Endothelial cell (in vitro differentiated cells): ENCODE measurements at regions not wholly inside any gene's neighbourhood (a gene's known extent, or its start where the extent isn't known, plus 50 kb on each side); places are given as distances from the start of the nearest gene placed in this dataset.

Experiments
- DNase-seq: peaks from one replicate; pipeline ENCODE4 v3.0.0; 2021; ENCODE audit warnings: low spot score
- H3K27ac Mint-ChIP-seq: one replicate; pipeline ENCODE4 v1.8.0; 2021; ENCODE audit warnings: mixed read lengths, inconsistent platforms; ENCODE audit not compliant: unreplicated experiment
- H3K27me3 Mint-ChIP-seq: one replicate; pipeline ENCODE4 v1.8.0; 2021; ENCODE audit warnings: mild to moderate bottlenecking, moderate library complexity, mixed read lengths, inconsistent platforms; ENCODE audit not compliant: unreplicated experiment
- H3K36me3 Mint-ChIP-seq: one replicate; pipeline ENCODE4 v1.8.0; 2021; ENCODE audit warnings: mild to moderate bottlenecking, low read depth, mixed read lengths, inconsistent platforms; ENCODE audit not compliant: unreplicated experiment
- H3K4me1 Mint-ChIP-seq: one replicate; pipeline ENCODE4 v1.8.0; 2021; ENCODE audit warnings: mild to moderate bottlenecking, mixed read lengths, inconsistent platforms; ENCODE audit not compliant: unreplicated experiment
- H3K4me3 Mint-ChIP-seq: one replicate; pipeline ENCODE4 v1.8.0; 2021; ENCODE audit warnings: mild to moderate bottlenecking, mixed read lengths, inconsistent platforms; ENCODE audit not compliant: unreplicated experiment
- H3K9me3 Mint-ChIP-seq: one replicate; pipeline ENCODE4 v1.8.0; 2021; ENCODE audit warnings: mixed read lengths, inconsistent platforms; ENCODE audit not compliant: unreplicated experiment
- TF ChIP-seq, protein P1 (sequence below): fragments of 200-600 bp; sonication (generic); IDR thresholded peaks from one replicate; pipeline ENCODE4 v1.5.0; 2021; ENCODE audit warnings: antibody characterized with exemption; ENCODE audit not compliant: unreplicated experiment

- H3K27me3 Mint-ChIP-seq: no peaks in the 10 kb centered on the region
- no peak overlapping the region for H3K27ac Mint-ChIP-seq
- no peaks in the 10 kb centered on the region for H3K36me3 Mint-ChIP-seq
- H3K9me3 Mint-ChIP-seq: no peaks in the 10 kb centered on the region
- no peaks in the 10 kb centered on the region for H3K4me1 Mint-ChIP-seq
- H3K4me3 Mint-ChIP-seq: no peak overlapping the region
- DNase-seq: no peak
- TF ChIP-seq, protein P1, sequence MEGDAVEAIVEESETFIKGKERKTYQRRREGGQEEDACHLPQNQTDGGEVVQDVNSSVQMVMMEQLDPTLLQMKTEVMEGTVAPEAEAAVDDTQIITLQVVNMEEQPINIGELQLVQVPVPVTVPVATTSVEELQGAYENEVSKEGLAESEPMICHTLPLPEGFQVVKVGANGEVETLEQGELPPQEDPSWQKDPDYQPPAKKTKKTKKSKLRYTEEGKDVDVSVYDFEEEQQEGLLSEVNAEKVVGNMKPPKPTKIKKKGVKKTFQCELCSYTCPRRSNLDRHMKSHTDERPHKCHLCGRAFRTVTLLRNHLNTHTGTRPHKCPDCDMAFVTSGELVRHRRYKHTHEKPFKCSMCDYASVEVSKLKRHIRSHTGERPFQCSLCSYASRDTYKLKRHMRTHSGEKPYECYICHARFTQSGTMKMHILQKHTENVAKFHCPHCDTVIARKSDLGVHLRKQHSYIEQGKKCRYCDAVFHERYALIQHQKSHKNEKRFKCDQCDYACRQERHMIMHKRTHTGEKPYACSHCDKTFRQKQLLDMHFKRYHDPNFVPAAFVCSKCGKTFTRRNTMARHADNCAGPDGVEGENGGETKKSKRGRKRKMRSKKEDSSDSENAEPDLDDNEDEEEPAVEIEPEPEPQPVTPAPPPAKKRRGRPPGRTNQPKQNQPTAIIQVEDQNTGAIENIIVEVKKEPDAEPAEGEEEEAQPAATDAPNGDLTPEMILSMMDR: no peak
Observed at GRCh38 chr5:155886311-155887031, 440.5 kb upstream of the SGCD start.

GRCh38 chr5:155895484-155895883, 431.5 kb upstream of the SGCD start:
- TF ChIP-seq, protein P1: no peak
- H3K9me3 Mint-ChIP-seq: no peaks in the 10 kb centered on the region
- no peaks in the 10 kb centered on the region for H3K36me3 Mint-ChIP-seq
- H3K27ac Mint-ChIP-seq: no peak overlapping the region
- no peaks in the 10 kb centered on the region for H3K27me3 Mint-ChIP-seq
- no peaks in the 10 kb centered on the region for H3K4me1 Mint-ChIP-seq
- H3K4me3 Mint-ChIP-seq: no peak overlapping the region
- DNase-seq: no peak

DNA sequence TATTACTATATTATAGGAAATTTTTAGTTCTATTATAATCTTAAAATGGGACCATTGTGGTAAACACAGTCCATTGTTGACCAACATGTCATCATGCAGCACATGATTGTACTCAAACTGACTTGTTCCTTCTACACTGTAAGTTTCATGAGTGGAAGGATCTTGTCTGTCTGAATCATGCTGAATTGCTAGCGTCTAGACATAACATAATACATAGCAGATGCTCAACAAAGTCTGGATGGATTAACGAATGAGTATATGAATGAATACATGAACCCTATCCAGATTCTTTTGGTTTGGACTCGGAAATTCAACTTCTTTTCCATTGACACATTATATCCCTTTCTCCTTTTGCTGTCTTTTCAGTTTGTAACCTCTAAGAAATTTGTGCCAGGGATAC, 429.2 kb upstream of the SGCD start:
- Mint-ChIP-seq H3K4me3 (no peak overlapping the region), H3K27ac (no peak overlapping the region), H3K36me3 (no peaks in the 10 kb centered on the region), H3K4me1 (no peaks in the 10 kb centered on the region), H3K9me3 (no peaks in the 10 kb centered on the region), H3K27me3 (no peaks in the 10 kb centered on the region)
- TF ChIP-seq, protein P1: no peak
- DNase-seq: no peak

- DNase-seq: no peak
- no peaks in the 10 kb centered on the region for H3K9me3 Mint-ChIP-seq
- H3K4me1 Mint-ChIP-seq: no peaks in the 10 kb centered on the region
- H3K36me3 Mint-ChIP-seq: no peaks in the 10 kb centered on the region
- H3K27me3 Mint-ChIP-seq: no peaks in the 10 kb centered on the region
- no peak overlapping the region for H3K4me3 Mint-ChIP-seq
- TF ChIP-seq, protein P1: no peak
- H3K27ac Mint-ChIP-seq: no peak overlapping the region
Observed at GRCh38 chr5:155898284-155898683, 428.7 kb upstream of the SGCD start.

DNA sequence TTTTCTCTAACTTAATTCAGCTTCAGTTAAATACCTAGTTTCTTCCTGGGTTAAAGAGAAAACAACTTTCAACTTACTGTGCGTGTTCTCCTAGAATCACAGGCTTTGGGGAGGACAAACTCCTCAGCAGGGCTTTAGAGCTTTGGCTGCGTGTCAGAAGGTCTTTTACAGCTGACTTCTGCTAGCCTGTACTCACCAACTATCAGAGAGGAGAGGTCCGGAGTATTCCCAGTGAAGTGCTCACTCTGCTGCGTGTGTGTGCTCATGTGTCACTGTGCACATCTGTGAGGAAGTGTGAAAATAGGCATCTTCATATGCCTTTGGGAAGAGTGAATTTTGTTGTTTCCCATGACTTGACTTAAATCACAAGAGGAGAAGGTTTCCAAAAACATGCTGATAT, 423.2 kb upstream of the SGCD start:
- Mint-ChIP-seq H3K27me3 (no peaks in the 10 kb centered on the region), H3K36me3 (no peaks in the 10 kb centered on the region), H3K4me1 (no peaks in the 10 kb centered on the region), H3K9me3 (no peaks in the 10 kb centered on the region), H3K4me3 (no peak overlapping the region), H3K27ac (no peak overlapping the region)
- TF ChIP-seq, protein P1: no peak
- DNase-seq: no peak
